HG03520 (cell line): ENCODE measurements at regions not wholly inside any gene's neighbourhood (a gene's known extent, or its start where the extent isn't known, plus 50 kb on each side); places are given as distances from the start of the nearest gene placed in this dataset.

Source experiments
- ATAC-seq: cut with Tn5 transposase; IDR thresholded peaks from one replicate; pipeline ENCODE4 v1.9.1; 2021; ENCODE audit warnings: mild to moderate bottlenecking, moderate library complexity; ENCODE audit not compliant: unreplicated experiment

GRCh38 chr18:40707797-40708196 is 1247.2 kb upstream of the PIK3C3 start:
- ATAC-seq, result no peak

GRCh38 chr18:40698129-40698528 is 1256.9 kb upstream of the PIK3C3 start:
- no peak for ATAC-seq

GRCh38 chr18:40695526-40695925 is 1259.5 kb upstream of the PIK3C3 start:
- no peak for ATAC-seq

GRCh38 chr18:40692871-40693270 is 1262.2 kb upstream of the PIK3C3 start:
- no peak for ATAC-seq

- ATAC-seq, result no peak
Measured at GRCh38 chr18:40690062-40690461, 1265.0 kb upstream of the PIK3C3 start.

GRCh38 chr18:40687399-40687798 is 1267.6 kb upstream of the PIK3C3 start:
- ATAC-seq, result no peak

GRCh38 chr18:40686836-40687235 is 1268.2 kb upstream of the PIK3C3 start:
- ATAC-seq, result no peak

GRCh38 chr18:40685219-40685618 is 1269.8 kb upstream of the PIK3C3 start:
- no peak for ATAC-seq

GRCh38 chr18:40678318-40678717 is 1276.7 kb upstream of the PIK3C3 start:
- no peak for ATAC-seq

GRCh38 chr18:40676668-40677067 is 1278.4 kb upstream of the PIK3C3 start:
- no peak for ATAC-seq

- no peak for ATAC-seq
Measured at GRCh38 chr18:40673150-40673549, 1281.9 kb upstream of the PIK3C3 start.

GRCh38 chr18:40672590-40672989 is 1282.4 kb upstream of the PIK3C3 start:
- ATAC-seq, result no peak

- no peak for ATAC-seq
Measured at GRCh38 chr18:40670668-40671375, 1284.2 kb upstream of the PIK3C3 start.

- no peak for ATAC-seq
Measured at GRCh38 chr18:40662898-40663437, 1292.1 kb upstream of the PIK3C3 start.

GRCh38 chr18:40653682-40654081 is 1301.4 kb upstream of the PIK3C3 start:
- ATAC-seq, result no peak

GRCh38 chr18:40652321-40652720 is 1302.7 kb upstream of the PIK3C3 start:
- ATAC-seq, result no peak

GRCh38 chr18:40651163-40651562 is 1303.9 kb upstream of the PIK3C3 start:
- ATAC-seq, result no peak

- no peak for ATAC-seq
Measured at GRCh38 chr18:40642692-40643229, 1312.3 kb upstream of the PIK3C3 start.

GRCh38 chr18:40631319-40631718 is 1323.7 kb upstream of the PIK3C3 start:
- no peak for ATAC-seq

GRCh38 chr18:40630496-40630895 is 1324.5 kb upstream of the PIK3C3 start:
- ATAC-seq, result no peak

- ATAC-seq, result no peak
Measured at GRCh38 chr18:40624959-40625358, 1330.1 kb upstream of the PIK3C3 start.

- no peak for ATAC-seq
Measured at GRCh38 chr18:40613721-40614120, 1341.3 kb upstream of the PIK3C3 start.

- no peak for ATAC-seq
Measured at GRCh38 chr18:40612356-40612755, 1342.7 kb upstream of the PIK3C3 start.
